NCI-H1436 treated with DMSO at 0.1 percent for 48 hours (cell line): ENCODE measurements at regions not wholly inside any gene's neighbourhood (a gene's known extent, or its start where the extent isn't known, plus 50 kb on each side); places are given as distances from the start of the nearest gene placed in this dataset.
"Not testable (repeated sequence)": the region's sequence is repeated elsewhere in the genome, so short reads cannot be mapped to it uniquely, and the experiment has no call there.

Experiments
- DNase-seq: peaks from one replicate; lab custom pipeline; 2025; lab: John Stamatoyannopoulos, UW

- DNase-seq: no peak
Measured at GRCh38 chr2:242029422-242030225, 160.1 kb downstream of the RTP5 start.

- no peak for DNase-seq
Measured at GRCh38 chr2:242030226-242030575, 160.7 kb downstream of the RTP5 start.

- no peak for DNase-seq
Measured at GRCh38 chr2:242030858-242031257, 161.3 kb downstream of the RTP5 start.

- no peak for DNase-seq
Measured at GRCh38 chr2:242031481-242032019, 162.0 kb downstream of the RTP5 start.

- no peak for DNase-seq
Measured at GRCh38 chr2:242032780-242033656, 163.5 kb downstream of the RTP5 start.

- DNase-seq: no peak
Measured at GRCh38 chr2:242034138-242034537, 164.6 kb downstream of the RTP5 start.

GRCh38 chr2:242034996-242035814, 165.7 kb downstream of the RTP5 start:
- DNase-seq: no peak

- DNase-seq: no peak
Measured at GRCh38 chr2:242035858-242036652, 166.5 kb downstream of the RTP5 start.

GRCh38 chr2:242036653-242036950, 167.1 kb downstream of the RTP5 start:
- no peak for DNase-seq

- no peak for DNase-seq
Measured at GRCh38 chr2:242038166-242038927, 168.8 kb downstream of the RTP5 start.

- DNase-seq: no peak
Measured at GRCh38 chr2:242038928-242039341, 169.4 kb downstream of the RTP5 start.

- DNase-seq: no peak
Measured at GRCh38 chr2:242040303-242040655, 170.8 kb downstream of the RTP5 start.

- no peak for DNase-seq
Measured at GRCh38 chr2:242040681-242041080, 171.2 kb downstream of the RTP5 start.

- DNase-seq: no peak
Measured at GRCh38 chr2:242041816-242042215, 172.3 kb downstream of the RTP5 start.

- DNase-seq: no peak
Measured at GRCh38 chr2:242043538-242044312, 174.2 kb downstream of the RTP5 start.

- no peak for DNase-seq
Measured at GRCh38 chr2:242044313-242044590, 174.7 kb downstream of the RTP5 start.

GRCh38 chr2:242045596-242046144, 176.1 kb downstream of the RTP5 start:
- DNase-seq: not testable (repeated sequence)

GRCh38 chr2:242046206-242046826, 176.8 kb downstream of the RTP5 start:
- no peak for DNase-seq

- DNase-seq: no peak
Measured at GRCh38 chr2:242047963-242048362, 178.4 kb downstream of the RTP5 start.
